PFSK-1 (cell line): ENCODE measurements at regions not wholly inside any gene's neighbourhood (a gene's known extent, or its start where the extent isn't known, plus 50 kb on each side); places are given as distances from the start of the nearest gene placed in this dataset.

ENCODE experiments used
- FOXP2 ChIP-seq: optimal IDR thresholded peaks from 2 replicates; pipeline ENCODE3; 2011; ENCODE audit warnings: borderline replicate concordance, control low read depth, inconsistent platforms; ENCODE audit not compliant: insufficient read depth; ENCODE audit errors: extremely low read length, extremely low read depth
- POLR2AphosphoS5 ChIP-seq: IDR thresholded peaks from 2 replicates; pipeline ENCODE4 v1.6.1; 2012; ENCODE audit warnings: low read depth, mild to moderate bottlenecking, control low read depth, low read length, moderate library complexity
- SIN3A ChIP-seq: IDR thresholded peaks from 2 replicates; pipeline ENCODE4 v1.6.1; 2012; ENCODE audit warnings: mild to moderate bottlenecking, low read length, moderate library complexity, borderline replicate concordance; ENCODE audit not compliant: insufficient read depth
- TAF1 ChIP-seq: IDR thresholded peaks from 2 replicates; pipeline ENCODE4 v1.6.1; 2012; ENCODE audit warnings: low read length, control low read depth, borderline replicate concordance; ENCODE audit not compliant: insufficient read depth
- TF ChIP-seq, protein P1 (sequence below), 2 experiments: IDR thresholded peaks; 2 replicates each; pipeline versions ENCODE4 v1.6.1 to v1.8.0; 2011 to 2012; ENCODE audit warnings: low read depth in 2 of 2, low read length in 2 of 2, control low read depth in 1 of 2, inconsistent platforms in 1 of 2, mild to moderate bottlenecking in 1 of 2, moderate library complexity in 1 of 2; ENCODE audit not compliant: insufficient read depth in 1 of 2

DNA sequence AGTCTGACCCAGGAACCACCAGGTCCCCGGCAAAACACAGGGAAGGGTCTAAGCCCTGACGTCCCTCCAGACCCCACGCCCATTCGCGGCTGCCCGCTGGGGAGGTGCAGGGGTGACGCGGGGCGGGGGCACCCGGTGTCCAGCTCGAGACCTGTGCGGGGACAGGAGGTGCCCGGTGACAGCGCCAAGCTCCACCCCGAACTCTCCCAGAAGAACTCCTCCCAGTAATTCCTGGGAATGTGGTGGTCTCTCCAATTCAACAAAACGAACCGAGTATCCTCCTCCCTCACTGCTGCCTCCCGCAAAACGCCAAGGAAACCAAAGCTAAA, 164.1 kb upstream of the PDE10A start:
- TF ChIP-seq POLR2AphosphoS5, result no peak

DNA sequence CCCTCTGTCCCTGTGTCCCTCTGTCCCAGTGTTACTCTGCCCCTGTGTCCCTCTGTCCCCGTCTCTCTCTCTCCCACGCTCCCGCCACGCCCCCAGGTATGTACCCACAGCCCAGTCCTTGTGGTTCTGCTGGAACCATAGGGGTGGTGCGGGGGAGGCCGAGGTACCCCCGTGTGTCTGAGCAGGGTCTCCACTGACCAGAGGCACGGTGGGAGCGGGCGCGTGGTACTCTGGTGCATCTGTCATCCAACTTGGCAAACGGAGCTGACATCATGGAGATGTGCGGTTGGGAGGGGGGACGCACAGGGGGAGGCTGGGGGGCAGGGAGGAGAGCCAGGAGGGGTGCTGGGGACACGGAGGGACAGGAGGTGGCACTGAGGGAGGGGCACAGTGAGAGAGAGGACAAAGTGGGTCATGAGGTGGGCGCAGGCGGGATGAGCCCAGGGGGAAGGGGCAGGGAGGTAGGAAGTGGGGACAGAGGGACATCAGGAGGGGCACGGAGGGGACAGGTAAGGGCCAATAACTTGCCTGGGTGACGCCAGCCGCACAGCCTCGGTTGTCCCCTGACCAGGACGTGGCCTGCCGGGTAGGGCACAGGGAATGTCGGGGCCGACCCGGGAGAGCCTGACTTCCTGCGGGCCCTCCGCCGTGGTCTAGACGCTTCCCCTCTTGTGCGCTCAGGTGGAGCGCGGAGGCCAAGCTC, 163.6 kb upstream of the PDE10A start:
- no peak for TF ChIP-seq FOXP2
- no peak for TF ChIP-seq SIN3A
- TF ChIP-seq, protein P1, sequence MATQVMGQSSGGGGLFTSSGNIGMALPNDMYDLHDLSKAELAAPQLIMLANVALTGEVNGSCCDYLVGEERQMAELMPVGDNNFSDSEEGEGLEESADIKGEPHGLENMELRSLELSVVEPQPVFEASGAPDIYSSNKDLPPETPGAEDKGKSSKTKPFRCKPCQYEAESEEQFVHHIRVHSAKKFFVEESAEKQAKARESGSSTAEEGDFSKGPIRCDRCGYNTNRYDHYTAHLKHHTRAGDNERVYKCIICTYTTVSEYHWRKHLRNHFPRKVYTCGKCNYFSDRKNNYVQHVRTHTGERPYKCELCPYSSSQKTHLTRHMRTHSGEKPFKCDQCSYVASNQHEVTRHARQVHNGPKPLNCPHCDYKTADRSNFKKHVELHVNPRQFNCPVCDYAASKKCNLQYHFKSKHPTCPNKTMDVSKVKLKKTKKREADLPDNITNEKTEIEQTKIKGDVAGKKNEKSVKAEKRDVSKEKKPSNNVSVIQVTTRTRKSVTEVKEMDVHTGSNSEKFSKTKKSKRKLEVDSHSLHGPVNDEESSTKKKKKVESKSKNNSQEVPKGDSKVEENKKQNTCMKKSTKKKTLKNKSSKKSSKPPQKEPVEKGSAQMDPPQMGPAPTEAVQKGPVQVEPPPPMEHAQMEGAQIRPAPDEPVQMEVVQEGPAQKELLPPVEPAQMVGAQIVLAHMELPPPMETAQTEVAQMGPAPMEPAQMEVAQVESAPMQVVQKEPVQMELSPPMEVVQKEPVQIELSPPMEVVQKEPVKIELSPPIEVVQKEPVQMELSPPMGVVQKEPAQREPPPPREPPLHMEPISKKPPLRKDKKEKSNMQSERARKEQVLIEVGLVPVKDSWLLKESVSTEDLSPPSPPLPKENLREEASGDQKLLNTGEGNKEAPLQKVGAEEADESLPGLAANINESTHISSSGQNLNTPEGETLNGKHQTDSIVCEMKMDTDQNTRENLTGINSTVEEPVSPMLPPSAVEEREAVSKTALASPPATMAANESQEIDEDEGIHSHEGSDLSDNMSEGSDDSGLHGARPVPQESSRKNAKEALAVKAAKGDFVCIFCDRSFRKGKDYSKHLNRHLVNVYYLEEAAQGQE (IDR thresholded peaks at IDR 0.05; ENCODE audit: insufficient read depth in 1 of 2, low read depth in 2 of 2, low read length in 2 of 2), result no peak
- no peak for TF ChIP-seq POLR2AphosphoS5
- no peak for TF ChIP-seq TAF1

DNA sequence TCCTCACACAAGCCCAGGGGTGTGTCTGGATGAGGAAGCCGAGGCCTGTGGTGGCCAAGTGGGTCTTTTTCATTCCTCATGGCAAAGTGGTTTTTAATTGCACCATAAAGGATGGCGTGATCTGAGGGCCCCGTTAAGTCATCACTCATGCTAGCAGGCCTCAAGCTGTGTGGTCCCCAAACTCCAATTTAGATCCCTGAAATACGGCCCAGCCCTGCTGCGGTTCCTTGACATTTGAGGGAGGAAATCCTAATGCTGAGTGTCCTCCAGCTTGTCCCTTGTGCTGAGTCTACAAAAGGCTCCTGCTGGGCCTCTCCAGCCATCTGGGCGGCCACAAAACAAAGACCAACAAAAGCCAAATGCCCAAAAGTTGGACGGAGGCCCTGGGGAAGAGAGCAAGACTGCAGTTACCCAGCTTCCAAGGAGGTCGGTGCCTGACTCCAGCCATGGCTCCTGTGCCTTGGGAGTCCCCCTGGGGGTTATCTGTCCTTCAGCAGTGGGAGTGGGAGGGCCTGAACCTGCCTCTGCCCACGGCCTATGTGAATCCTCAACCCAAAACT, 162.3 kb upstream of the PDE10A start:
- TF ChIP-seq POLR2AphosphoS5, result no peak

DNA sequence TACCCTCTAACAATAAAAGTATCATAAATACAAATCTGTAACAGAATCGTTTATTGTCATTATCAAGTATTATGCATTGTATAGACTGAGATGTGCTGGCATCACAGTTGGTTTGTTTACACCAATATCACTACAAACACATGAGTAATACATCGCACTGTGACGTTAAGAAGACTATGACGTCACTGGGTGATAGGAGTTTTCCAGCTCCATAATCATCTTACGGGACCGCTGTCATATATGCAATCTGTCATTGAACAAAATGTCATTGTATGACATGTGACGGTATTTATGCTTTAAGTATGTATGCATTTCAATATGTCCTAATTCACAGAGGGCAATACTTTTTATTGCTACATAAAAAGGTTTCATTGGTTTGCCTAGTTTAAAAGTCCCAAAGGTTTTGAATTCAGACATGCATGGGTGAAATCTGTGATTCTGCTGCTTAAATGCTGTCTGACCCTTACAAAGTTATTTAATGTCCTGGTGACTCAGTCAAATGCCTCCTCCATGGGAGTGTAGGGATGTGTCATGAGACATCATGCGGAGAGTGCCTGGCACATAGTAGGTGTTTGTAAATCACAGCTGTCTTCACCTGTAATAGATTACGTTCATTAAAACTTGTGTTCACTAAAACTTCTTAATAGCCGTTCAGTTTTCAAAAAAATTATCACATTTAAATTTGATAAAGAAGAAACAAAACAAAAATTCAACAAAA, 160.7 kb upstream of the PDE10A start:
- TF ChIP-seq FOXP2 (no peak), TAF1 (no peak), POLR2AphosphoS5 (no peak), SIN3A (no peak)
- TF ChIP-seq, protein P1 (IDR thresholded peaks at IDR 0.05; ENCODE audit: insufficient read depth in 1 of 2, low read depth in 2 of 2, low read length in 2 of 2), result no peak

DNA sequence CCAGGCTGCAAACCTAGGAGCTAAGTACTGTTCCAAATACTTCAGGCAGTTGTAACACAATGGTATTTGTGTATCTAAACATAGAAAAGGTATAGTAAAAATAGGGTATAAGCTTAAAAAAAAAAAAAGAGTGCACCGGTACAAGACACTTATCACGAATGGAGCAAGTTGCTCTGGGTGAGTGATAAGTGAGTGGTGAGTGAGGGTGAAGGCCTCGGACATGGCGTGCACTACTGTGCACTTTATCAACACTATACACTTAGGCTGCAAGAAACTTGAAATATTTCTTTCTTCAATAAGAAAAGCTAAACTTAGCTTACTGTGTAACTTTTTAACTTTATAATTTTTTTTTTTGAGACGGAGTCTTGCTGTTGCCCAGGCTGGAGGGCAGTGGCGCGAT, 159.5 kb upstream of the PDE10A start:
- TF ChIP-seq TAF1 (no peak), SIN3A (no peak), FOXP2 (no peak), POLR2AphosphoS5 (no peak)
- TF ChIP-seq, protein P1 (IDR thresholded peaks at IDR 0.05; ENCODE audit: insufficient read depth in 1 of 2, low read depth in 2 of 2, low read length in 2 of 2), result no peak

DNA sequence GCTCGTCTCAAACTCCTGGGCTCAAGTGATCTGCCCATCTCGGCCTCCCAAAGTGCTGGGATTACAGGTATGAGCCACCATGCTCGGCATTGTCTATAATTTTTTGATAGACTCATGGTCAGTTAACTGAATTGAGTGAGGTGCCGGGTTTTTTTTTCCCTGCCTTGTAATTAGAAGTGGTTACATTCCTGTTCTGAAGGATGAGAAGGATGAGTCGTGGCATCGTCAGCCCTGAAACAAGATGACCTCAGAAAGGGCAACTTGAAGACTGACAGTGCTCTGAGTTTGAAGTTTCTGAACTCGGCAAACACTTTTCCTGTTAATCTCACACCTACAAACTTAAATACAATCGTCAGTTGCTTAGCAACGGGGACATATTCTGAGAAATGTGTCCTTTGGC, 158.7 kb upstream of the PDE10A start:
- no peak for TF ChIP-seq POLR2AphosphoS5
- TF ChIP-seq SIN3A, result no peak
- TF ChIP-seq, protein P1 (IDR thresholded peaks at IDR 0.05; ENCODE audit: insufficient read depth in 1 of 2, low read depth in 2 of 2, low read length in 2 of 2), result no peak
- no peak for TF ChIP-seq FOXP2
- no peak for TF ChIP-seq TAF1
